HG02798 (cell line): ENCODE measurements at regions not wholly inside any gene's neighbourhood (a gene's known extent, or its start where the extent isn't known, plus 50 kb on each side); places are given as distances from the start of the nearest gene placed in this dataset.

Experiments
- ATAC-seq: cut with Tn5 transposase; IDR thresholded peaks from one replicate; pipeline ENCODE4 v1.9.1; 2021; ENCODE audit warnings: mild to moderate bottlenecking; ENCODE audit not compliant: unreplicated experiment, poor library complexity

DNA sequence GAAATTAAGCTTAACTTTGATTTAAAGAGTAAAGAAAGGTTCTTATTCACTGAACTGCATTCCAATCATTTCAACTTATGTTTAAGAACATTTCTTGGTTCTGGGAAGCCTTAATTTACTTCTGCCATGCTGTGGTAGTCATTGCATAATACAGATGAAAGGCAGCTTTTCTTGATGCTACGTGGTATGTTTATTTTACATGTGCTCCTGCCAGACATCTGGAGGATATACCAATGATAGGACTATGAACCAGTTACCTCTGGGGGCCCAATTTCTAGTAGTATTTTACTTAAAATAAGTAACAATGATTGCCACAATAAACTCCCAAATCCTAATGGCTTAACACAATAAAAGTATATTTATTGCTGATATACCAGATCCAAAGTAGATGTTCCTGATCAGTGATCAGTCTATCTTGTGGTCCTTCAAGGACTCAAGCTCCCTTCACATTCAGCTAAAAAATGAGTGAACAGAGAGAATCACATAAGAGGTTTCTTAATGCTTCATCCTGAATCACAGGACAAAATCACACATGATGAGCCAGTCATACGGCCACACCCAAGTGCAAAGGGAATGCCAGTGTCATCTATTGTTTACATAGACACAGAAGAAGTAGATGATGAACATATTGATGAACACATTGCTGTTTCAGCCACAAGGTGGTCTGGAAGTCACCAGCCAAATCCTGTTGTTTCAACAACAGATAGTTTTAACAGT, 56.5 kb upstream of the CCN2 start:
- no peak for ATAC-seq

DNA sequence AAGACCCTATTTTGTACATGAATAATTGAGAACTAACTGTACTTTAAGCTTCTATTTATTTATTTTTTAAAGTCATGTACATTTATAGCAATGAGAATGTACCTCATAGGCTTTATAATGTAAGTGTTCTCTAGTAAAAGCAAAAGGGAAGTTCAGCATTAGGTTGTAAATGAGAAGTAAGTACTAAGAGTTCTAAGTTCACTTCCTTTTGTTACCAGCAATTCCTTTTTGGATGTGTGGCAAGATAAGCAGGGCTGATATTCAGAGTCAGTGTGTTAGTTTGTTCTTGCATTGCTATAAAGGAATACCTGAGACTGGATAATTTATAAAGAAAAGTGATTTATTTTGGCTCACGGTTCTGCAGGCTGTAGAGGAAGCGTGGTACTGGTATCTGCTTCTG, 54.0 kb upstream of the CCN2 start:
- ATAC-seq = no peak

DNA sequence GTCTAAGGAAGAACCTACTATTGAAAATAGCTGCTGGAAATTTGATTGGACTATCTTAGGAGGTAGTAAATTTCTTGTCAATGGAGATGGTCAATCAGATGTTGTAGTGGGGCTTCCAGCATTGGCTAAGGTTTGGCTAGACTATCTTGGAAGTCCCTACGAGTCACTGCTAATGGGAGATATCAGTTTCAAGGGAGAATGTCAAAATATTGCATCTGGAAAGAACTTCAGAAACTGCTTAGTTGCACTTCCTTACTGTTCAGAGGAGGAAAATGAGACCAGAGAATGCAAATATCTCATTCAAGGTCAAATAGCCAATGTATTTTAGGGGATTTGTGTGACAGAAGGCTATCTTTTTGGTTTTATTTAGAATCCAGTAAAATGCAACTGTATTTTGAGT, 53.5 kb upstream of the CCN2 start:
- no peak for ATAC-seq

DNA sequence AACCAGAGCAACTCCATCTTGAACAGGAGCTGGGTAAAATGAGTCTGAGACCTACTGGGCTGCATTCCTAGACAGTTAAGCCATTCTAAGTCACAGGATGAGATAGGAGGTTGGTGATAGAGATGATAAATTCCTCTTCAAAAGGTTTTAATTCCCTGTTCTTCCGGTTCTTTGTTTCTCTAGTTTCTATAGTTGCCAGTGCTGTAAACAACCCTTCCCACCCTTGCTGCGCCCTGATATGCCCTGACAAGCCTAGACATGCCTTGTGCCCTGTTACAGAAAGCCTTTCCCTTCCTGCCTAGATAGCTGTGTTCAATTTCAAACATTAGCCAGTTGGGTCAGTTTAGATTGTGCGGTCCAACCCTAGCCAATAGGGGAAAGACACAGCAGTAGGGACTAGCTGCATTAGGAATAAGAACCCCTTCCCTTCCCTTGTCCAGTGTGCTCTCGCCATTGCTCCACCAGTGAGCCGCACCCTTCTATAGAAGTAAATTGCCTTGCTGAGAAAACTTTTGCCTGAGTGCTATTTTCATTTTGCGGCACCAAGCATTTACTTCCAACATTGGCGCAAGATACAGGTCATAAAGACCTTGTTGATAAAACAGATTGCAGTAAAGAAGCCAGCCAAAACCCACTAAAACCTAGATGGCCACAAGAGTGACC, 52.5 kb upstream of the CCN2 start:
- ATAC-seq = no peak
